ENCODE measurements at regions not wholly inside any gene's neighbourhood (a gene's known extent, or its start where the extent isn't known, plus 50 kb on each side); places are given as distances from the start of the nearest gene placed in this dataset.

- H3K27me3 ChIP-seq (replicated peaks in 1 of 2; ENCODE audit: control insufficient read depth in 2 of 2, insufficient read depth in 2 of 2, low read length in 1 of 2), result no peaks in the 10 kb centered on the region; a peak in 1 of 4 replicates
- H3K36me3 ChIP-seq (ENCODE audit: control insufficient read depth in 2 of 2, insufficient read depth in 2 of 2, low read length in 1 of 2), result no peaks in the 10 kb centered on the region
- H3K79me2 ChIP-seq (ENCODE audit: control insufficient read depth, insufficient read depth, low read length), result no peaks in the 10 kb centered on the region
- no peak for FAIRE-seq
- ChIA-PET POLR2A (no interaction called here), RAD21 (ENCODE audit: unreplicated experiment) (no interaction called here), CTCF (no interaction called here), SMC1A (ENCODE audit: uncharacterized antibody, unreplicated experiment) (no interaction called here)
- no peak overlapping the region for H2AFZ ChIP-seq (ENCODE audit: control insufficient read depth, low read depth, low read length)
- TF ChIP-seq CREB1 (IDR thresholded peaks at IDR 0.05; ENCODE audit: low read depth) (no peak), IKZF2 (IDR thresholded peaks at IDR 0.05) (no peak), ASH2L (IDR thresholded peaks at IDR 0.05; ENCODE audit: borderline replicate concordance, low read depth) (no peak), MTA3 (IDR thresholded peaks at IDR 0.05; ENCODE audit: borderline replicate concordance, low read length) (no peak), ZNF622 (IDR thresholded peaks at IDR 0.05) (no peak)
- no peak overlapping the region for H3K4me2 ChIP-seq (ENCODE audit: control insufficient read depth, insufficient read depth)
- H4K20me1 ChIP-seq (ENCODE audit: control insufficient read depth, insufficient read depth), result no peaks in the 10 kb centered on the region
- H3K9me3 ChIP-seq (replicated peaks; ENCODE audit: control insufficient read depth, insufficient read depth, low read length), result no peaks in the 10 kb centered on the region
- no peaks in the 10 kb centered on the region for H3K4me1 ChIP-seq (ENCODE audit: control insufficient read depth, insufficient read depth, low read length)
- no peak overlapping the region for H3K27ac ChIP-seq (ENCODE audit: control insufficient read depth, insufficient read depth)
- ATAC-seq, result no peak
- no TSS peak for BruUV-seq (replicated peaks)
- no peak overlapping the region for H3K9ac ChIP-seq (ENCODE audit: control insufficient read depth, insufficient read depth, low read length)
- DNase-seq (ENCODE audit: low read depth, low spot score), result no peak
- intact Hi-C loops (cut with micrococcal nuclease; ENCODE audit: unreplicated experiment) (no loop called here), in situ Hi-C loops (cut with MboI) (no loop called here)
- WGBS (ENCODE audit: insufficient coverage, insufficient replicate concordance, low lambda C conversion rate, missing lambda C conversion rate), result 32% methylated on average over 7 of the region's 7 CpGs
- no peak overlapping the region for H3K4me3 ChIP-seq
These were observed 152.6 kb upstream of the MSX2 start for GRCh38 chr5:174571662-174572397.

GRCh38 chr5:174572591-174572990, 151.8 kb upstream of the MSX2 start:
- DNase-seq (ENCODE audit: low read depth, low spot score) (no peak), FAIRE-seq (no peak), ATAC-seq (no peak)
- H3K27ac ChIP-seq (ENCODE audit: control insufficient read depth, insufficient read depth), result no peak overlapping the region
- H3K9me3 ChIP-seq (replicated peaks; ENCODE audit: control insufficient read depth, insufficient read depth, low read length), result no peaks in the 10 kb centered on the region
- no peaks in the 10 kb centered on the region for H3K4me1 ChIP-seq (ENCODE audit: control insufficient read depth, insufficient read depth, low read length)
- in situ Hi-C loops (cut with MboI), result no loop called here
- 7% methylated on average over 9 of the region's 9 CpGs for WGBS (ENCODE audit: insufficient coverage, insufficient replicate concordance, low lambda C conversion rate, missing lambda C conversion rate)
- no peaks in the 10 kb centered on the region; a peak in 1 of 4 replicates for H3K27me3 ChIP-seq (replicated peaks in 1 of 2; ENCODE audit: control insufficient read depth in 2 of 2, insufficient read depth in 2 of 2, low read length in 1 of 2)
- H3K4me3 ChIP-seq, result no peak overlapping the region
- intact Hi-C loops (cut with micrococcal nuclease; ENCODE audit: unreplicated experiment), result no loop called here
- CTCF ChIA-PET, result no interaction called here
- POLR2A ChIA-PET, result no interaction called here
- no peaks in the 10 kb centered on the region for H3K79me2 ChIP-seq (ENCODE audit: control insufficient read depth, insufficient read depth, low read length)
- RAD21 ChIA-PET (ENCODE audit: unreplicated experiment), result no interaction called here
- H2AFZ ChIP-seq (ENCODE audit: control insufficient read depth, low read depth, low read length), result no peak overlapping the region
- no peak overlapping the region for H3K4me2 ChIP-seq (ENCODE audit: control insufficient read depth, insufficient read depth)
- SMC1A ChIA-PET (ENCODE audit: uncharacterized antibody, unreplicated experiment), result no interaction called here
- no TSS peak for BruUV-seq (replicated peaks)
- no peaks in the 10 kb centered on the region for H3K36me3 ChIP-seq (ENCODE audit: control insufficient read depth in 2 of 2, insufficient read depth in 2 of 2, low read length in 1 of 2)
- H4K20me1 ChIP-seq (ENCODE audit: control insufficient read depth, insufficient read depth), result no peaks in the 10 kb centered on the region
- no peak overlapping the region for H3K9ac ChIP-seq (ENCODE audit: control insufficient read depth, insufficient read depth, low read length)
- TF ChIP-seq ZBED1 (IDR thresholded peaks at IDR 0.05; ENCODE audit: borderline replicate concordance), result no peak
- TF ChIP-seq STAT3 (IDR thresholded peaks at IDR 0.05; ENCODE audit: low read depth, low read length), result no peak
- TF ChIP-seq YBX1 (IDR thresholded peaks at IDR 0.05), result no peak
- no peak for TF ChIP-seq USF1 (IDR thresholded peaks at IDR 0.05; ENCODE audit: borderline replicate concordance, extremely low read length, insufficient read depth, low read depth, low read length)
- TF ChIP-seq, protein P1, sequence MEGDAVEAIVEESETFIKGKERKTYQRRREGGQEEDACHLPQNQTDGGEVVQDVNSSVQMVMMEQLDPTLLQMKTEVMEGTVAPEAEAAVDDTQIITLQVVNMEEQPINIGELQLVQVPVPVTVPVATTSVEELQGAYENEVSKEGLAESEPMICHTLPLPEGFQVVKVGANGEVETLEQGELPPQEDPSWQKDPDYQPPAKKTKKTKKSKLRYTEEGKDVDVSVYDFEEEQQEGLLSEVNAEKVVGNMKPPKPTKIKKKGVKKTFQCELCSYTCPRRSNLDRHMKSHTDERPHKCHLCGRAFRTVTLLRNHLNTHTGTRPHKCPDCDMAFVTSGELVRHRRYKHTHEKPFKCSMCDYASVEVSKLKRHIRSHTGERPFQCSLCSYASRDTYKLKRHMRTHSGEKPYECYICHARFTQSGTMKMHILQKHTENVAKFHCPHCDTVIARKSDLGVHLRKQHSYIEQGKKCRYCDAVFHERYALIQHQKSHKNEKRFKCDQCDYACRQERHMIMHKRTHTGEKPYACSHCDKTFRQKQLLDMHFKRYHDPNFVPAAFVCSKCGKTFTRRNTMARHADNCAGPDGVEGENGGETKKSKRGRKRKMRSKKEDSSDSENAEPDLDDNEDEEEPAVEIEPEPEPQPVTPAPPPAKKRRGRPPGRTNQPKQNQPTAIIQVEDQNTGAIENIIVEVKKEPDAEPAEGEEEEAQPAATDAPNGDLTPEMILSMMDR (IDR thresholded peaks at IDR 0.05 in 2 of 3, conservative IDR thresholded peaks at IDR 0.05 in 1 of 3; ENCODE audit: control insufficient read depth in 2 of 3, extremely low read depth in 1 of 3, insufficient read depth in 1 of 3, low read depth in 3 of 3, low read length in 3 of 3), result no peak
- no peak for TF ChIP-seq BRCA1 (IDR thresholded peaks at IDR 0.05; ENCODE audit: low read depth, low read length)
- TF ChIP-seq GATAD2B (conservative IDR thresholded peaks at IDR 0.05; ENCODE audit: low read depth), result no peak

All from GM12878 (cell line).